A549 (cell line): ENCODE measurements at regions not wholly inside any gene's neighbourhood (a gene's known extent, or its start where the extent isn't known, plus 50 kb on each side); places are given as distances from the start of the nearest gene placed in this dataset.

Source experiments
- ATAC-seq, 2 experiments: fragments of 200-7000 bp in 1 of 2; fragments of >200 bp in 1 of 2; cut with Nextera tagmentation in 1 of 2; cut with Tn5 transposase in 1 of 2; 3 replicates each; pipeline versions ENCODE4 v1.8.0 to v1.9.1; 2018 to 2020; ENCODE audit warnings: mild to moderate bottlenecking in 1 of 2, moderate library complexity in 1 of 2
- CTCF ChIA-PET: fragments of 300-600 bp; sonication (Branson Sonifier 250); formaldehyde crosslinking; extraction: SDS; loops from one replicate; lab custom pipeline; 2021; ENCODE audit warnings: antibody characterized with exemption, inconsistent platforms; lab: Yijun Ruan, JAX
- POLR2A ChIA-PET: fragments of 350-600 bp; formaldehyde crosslinking; extraction: SDS; loops from one replicate; lab custom pipeline; 2021; ENCODE audit warnings: antibody characterized with exemption, inconsistent platforms; lab: Yijun Ruan, JAX
- DNase-seq, 2 experiments: peaks; one replicate each; pipeline versions ENCODE4 v3.0.0 to v3.0.0-alpha.2; 2011 to 2016; ENCODE audit warnings: low read depth in 1 of 2, low spot score in 1 of 2
- FAIRE-seq: peaks from 2 replicates; lab custom pipeline; 2011; peaks lifted over from hg19 to GRCh38; lab: Jason Lieb, UNC
- H3K27ac ChIP-seq, 2 experiments: fragments of >200 bp; sonication (Bioruptor Twin); formaldehyde crosslinking; 3 replicates each; pipeline ENCODE4 v1.5.1; 2016 to 2017
- H3K4me1 ChIP-seq: fragments of >200 bp; sonication (Bioruptor Twin); formaldehyde crosslinking; 3 replicates; pipeline ENCODE4 v1.6.1; 2016
- H3K4me2 ChIP-seq: fragments of >200 bp; sonication (Bioruptor Twin); formaldehyde crosslinking; 3 replicates; pipeline ENCODE4 v1.6.1; 2016
- H3K4me3 ChIP-seq: fragments of >200 bp; sonication (Bioruptor Twin); formaldehyde crosslinking; 3 replicates; pipeline ENCODE4 v1.5.1; 2016
- H3K9me3 ChIP-seq: fragments of >200 bp; sonication (Bioruptor Twin); formaldehyde crosslinking; 3 replicates; pipeline ENCODE4 v1.6.1; 2016
- CBX2 ChIP-seq: fragments of 200-600 bp; sonication (generic); IDR thresholded peaks from 2 replicates; pipeline ENCODE4 v1.6.1; 2016; ENCODE audit warnings: low read depth, mild to moderate bottlenecking, borderline replicate concordance
- CBX8 ChIP-seq: fragments of 200-600 bp; sonication (generic); IDR thresholded peaks from 2 replicates; pipeline ENCODE4 v1.6.1; 2016
- CEBPB ChIP-seq, 2 experiments: fragments of >200 bp in 1 of 2; sonication (Bioruptor Twin) in 1 of 2; formaldehyde crosslinking in 1 of 2; IDR thresholded peaks; 2 replicates each; pipeline ENCODE4 v1.6.1; 2012 to 2016
- CHD2 ChIP-seq: fragments of 150-350 bp; IDR thresholded peaks from 2 replicates; pipeline ENCODE4 v1.6.1; 2014; ENCODE audit warnings: low read length; ENCODE audit not compliant: partially characterized antibody
- CHD4 ChIP-seq: fragments of 200-600 bp; sonication (generic); IDR thresholded peaks from 2 replicates; pipeline ENCODE4 v1.6.1; 2016; ENCODE audit warnings: antibody characterized with exemption, mild to moderate bottlenecking, borderline replicate concordance
- CTCF ChIP-seq: fragments of >200 bp; sonication (Bioruptor Twin); formaldehyde crosslinking; IDR thresholded peaks from 3 replicates; pipeline ENCODE4 v1.5.1; 2016
- EHF ChIP-seq: fragments of 250-450 bp; sonication (Bioruptor Pico); IDR thresholded peaks from 2 replicates; pipeline ENCODE4 v1.5.0; 2020; ENCODE audit warnings: mild to moderate bottlenecking
- ELK1 ChIP-seq: fragments of 150-350 bp; IDR thresholded peaks from 2 replicates; pipeline ENCODE4 v1.6.1; 2014; ENCODE audit warnings: low read depth, mild to moderate bottlenecking, low read length
- ESRRA ChIP-seq: fragments of 150-350 bp; IDR thresholded peaks from 2 replicates; pipeline ENCODE4 v1.6.1; 2014; ENCODE audit warnings: mild to moderate bottlenecking, low read length, borderline replicate concordance
- FOSL2 ChIP-seq, 2 experiments: fragments of 450-650 bp in 1 of 2; fragments of >200 bp in 1 of 2; sonication (Bioruptor Twin) in 1 of 2; formaldehyde crosslinking; IDR thresholded peaks; 2 replicates each; pipeline versions ENCODE4 v1.5.0 to v1.6.1; 2016 to 2020; ENCODE audit warnings: mild to moderate bottlenecking in 1 of 2, moderate library complexity in 1 of 2
- FOXS1 ChIP-seq: fragments of 250-450 bp; sonication (Bioruptor Pico); IDR thresholded peaks from 2 replicates; pipeline ENCODE4 v1.5.0; 2020; ENCODE audit warnings: mild to moderate bottlenecking, moderate library complexity
- HDAC2 ChIP-seq: fragments of 200-600 bp; sonication (generic); IDR thresholded peaks from 2 replicates; pipeline ENCODE4 v1.6.1; 2016
- HES2 ChIP-seq: fragments of >200 bp; sonication (Bioruptor Twin); formaldehyde crosslinking; IDR thresholded peaks from 2 replicates; pipeline ENCODE4 v1.6.1; 2016
- HEYL ChIP-seq: fragments of 250-450 bp; sonication (Bioruptor Pico); IDR thresholded peaks from 2 replicates; pipeline ENCODE4 v1.8.0; 2021; ENCODE audit warnings: mild to moderate bottlenecking, moderate library complexity
- HOXB13 ChIP-seq: fragments of 250-450 bp; sonication (Bioruptor Pico); IDR thresholded peaks from 2 replicates; pipeline ENCODE4 v1.5.0; 2020; ENCODE audit warnings: low read depth, mild to moderate bottlenecking, moderate library complexity
- HOXB5 ChIP-seq: fragments of 250-450 bp; sonication (Bioruptor Pico); IDR thresholded peaks from 2 replicates; pipeline ENCODE4 v1.5.0; 2020; ENCODE audit warnings: mild to moderate bottlenecking, moderate library complexity
- KDM1A ChIP-seq: fragments of 200-600 bp; sonication (generic); IDR thresholded peaks from 2 replicates; pipeline ENCODE4 v1.6.1; 2016; ENCODE audit warnings: low read depth, mild to moderate bottlenecking
- MAFK ChIP-seq: fragments of 450-650 bp; IDR thresholded peaks from 2 replicates; pipeline ENCODE4 v1.6.1; 2014; ENCODE audit not compliant: partially characterized antibody
- MAX ChIP-seq: IDR thresholded peaks from 2 replicates; pipeline ENCODE4 v1.6.1; 2012
- NFE2L2 ChIP-seq: fragments of 150-350 bp; conservative IDR thresholded peaks from 2 replicates; pipeline ENCODE4 v1.6.1; 2014; ENCODE audit warnings: low read length
- NPAS2 ChIP-seq: fragments of 250-450 bp; sonication (Bioruptor Pico); IDR thresholded peaks from 2 replicates; pipeline ENCODE4 v1.8.0; 2022; ENCODE audit warnings: mild to moderate bottlenecking, moderate library complexity, borderline replicate concordance
- POLR2A ChIP-seq: IDR thresholded peaks from 2 replicates; pipeline ENCODE4 v1.6.1; 2012; ENCODE audit warnings: mild to moderate bottlenecking, low read length
- RAD21 ChIP-seq, 2 experiments: fragments of >200 bp in 1 of 2; sonication (Bioruptor Twin) in 1 of 2; formaldehyde crosslinking in 1 of 2; IDR thresholded peaks in 1 of 2; conservative IDR thresholded peaks in 1 of 2; 2 replicates in 1 of 2; 3 replicates in 1 of 2; pipeline ENCODE4 v1.6.1; 2012 to 2018; ENCODE audit warnings: inconsistent platforms in 1 of 2
- REST ChIP-seq: fragments of 200-600 bp; sonication (generic); IDR thresholded peaks from 2 replicates; pipeline ENCODE4 v1.6.1; 2016; ENCODE audit warnings: antibody characterized with exemption, mild to moderate bottlenecking, moderate library complexity
- SREBF2 ChIP-seq: fragments of 450-650 bp; IDR thresholded peaks from 2 replicates; pipeline ENCODE4 v1.6.1; 2014; ENCODE audit warnings: mild to moderate bottlenecking, moderate library complexity
- TFCP2L1 ChIP-seq: fragments of 250-450 bp; sonication (Bioruptor Pico); IDR thresholded peaks from 2 replicates; pipeline ENCODE4 v1.5.0; 2021; ENCODE audit warnings: mild to moderate bottlenecking
- TP53 ChIP-seq: fragments of 250-450 bp; sonication (Bioruptor Pico); IDR thresholded peaks from 2 replicates; pipeline ENCODE4 v1.5.0; 2021; ENCODE audit warnings: mild to moderate bottlenecking, moderate library complexity
- ZC3H11A ChIP-seq: fragments of 450-650 bp; IDR thresholded peaks from 2 replicates; pipeline ENCODE4 v1.6.1; 2014; ENCODE audit warnings: antibody characterized with exemption, mild to moderate bottlenecking
- WGBS: methylation state at CpG from one replicate; pipeline ENCODE4 v1.1.6; 2017; ENCODE audit errors: missing lambda C conversion rate; 5-methylcytosine and 5-hydroxymethylcytosine counted together

- no peak overlapping the region for H3K4me2 ChIP-seq
- POLR2A ChIA-PET, result no interaction called here
- no peak overlapping the region for H3K27ac ChIP-seq
- WGBS, result 53% methylated on average over 8 of the region's 8 CpGs
- H3K4me3 ChIP-seq, result no peak overlapping the region
- no peaks in the 10 kb centered on the region for H3K9me3 ChIP-seq
- ATAC-seq (no peak), FAIRE-seq (no peak), DNase-seq (no peak)
- CTCF ChIA-PET, result interaction anchor here (0.8 to 2.1 kb wide), 7 partner anchors 10 to 271 kb away, joined by 3 to 9 read pairs (median 4); no protein-coding TSS in a partner anchor
- TF ChIP-seq NPAS2 (CRISPR knock-in tag), result no peak
- TF ChIP-seq, all 56 proteins: peak for 0
- H3K4me1 ChIP-seq, result no peaks in the 10 kb centered on the region
These were observed 78.4 kb downstream of the KCTD15 start for GRCh38 chr19:33875071-33875470.

GRCh38 chr19:33876192-33876591, 79.5 kb downstream of the KCTD15 start:
- no peaks in the 10 kb centered on the region for H3K9me3 ChIP-seq
- CTCF ChIA-PET, result interaction anchor here (0.6 to 2.1 kb wide), 6 partner anchors 10 to 240 kb away, joined by 3 to 9 read pairs (median 4); no protein-coding TSS in a partner anchor
- no peak for DNase-seq
- POLR2A ChIA-PET, result no interaction called here
- no peak overlapping the region for H3K4me2 ChIP-seq
- H3K27ac ChIP-seq, result no peak overlapping the region
- ATAC-seq, result no peak
- TF ChIP-seq CTCF (no peak), FOXS1 (no peak), HEYL (CRISPR knock-in tag) (no peak), FOSL2 (IDR thresholded peaks at IDR 0.05) (no peak), FOSL2 (CRISPR knock-in tag; IDR thresholded peaks at IDR 0.05) (no peak), EHF (CRISPR knock-in tag) (no peak), HOXB5 (no peak), POLR2A (no peak), MAX (no peak), NFE2L2 (no peak), SREBF2 (no peak), CBX2 (no peak), MAFK (no peak), HES2 (no peak), TP53 (CRISPR knock-in tag) (no peak), REST (no peak), HDAC2 (no peak), CHD2 (no peak), CEBPB (IDR thresholded peaks at IDR 0.05) (no peak), CHD4 (no peak)
- H3K4me1 ChIP-seq, result no peaks in the 10 kb centered on the region
- FAIRE-seq, result no peak
- WGBS, result 20% methylated on average over 3 of the region's 3 CpGs
- no peak overlapping the region for H3K4me3 ChIP-seq

- 62% methylated on average over 13 of the region's 13 CpGs for WGBS
- Histone ChIP-seq H3K4me2 (no peak overlapping the region), H3K9me3 (no peaks in the 10 kb centered on the region), H3K4me3 (no peak overlapping the region), H3K27ac (no peak overlapping the region), H3K4me1 (no peaks in the 10 kb centered on the region)
- DNase-seq, result no peak
- ATAC-seq, result no peak
- ChIA-PET POLR2A (no interaction called here), CTCF (interaction anchor here (0.6 to 1.6 kb wide), 3 partner anchors 39 to 203 kb away, joined by 3 read pairs; no protein-coding TSS in a partner anchor)
- no peak for FAIRE-seq
- TF ChIP-seq HES2 (no peak), ELK1 (no peak), HOXB13 (CRISPR knock-in tag) (no peak), ESRRA (no peak), TFCP2L1 (CRISPR knock-in tag) (no peak), ZC3H11A (no peak), KDM1A (no peak), CBX8 (no peak), POLR2A (no peak), RAD21 (conservative IDR thresholded peaks at IDR 0.05 in 1 of 2, IDR thresholded peaks at IDR 0.05 in 1 of 2) (no peak)
These were observed 81.4 kb downstream of the KCTD15 start for GRCh38 chr19:33878030-33878544.
